Fibroblast of lung (primary cell): ENCODE measurements at regions not wholly inside any gene's neighbourhood (a gene's known extent, or its start where the extent isn't known, plus 50 kb on each side); places are given as distances from the start of the nearest gene placed in this dataset.

Experiments used
- DNase-seq, 2 donors: peaks; one replicate each; pipeline versions ENCODE4 v3.0.0 to v3.0.0-alpha.2; 2010; ENCODE audit warnings: low read depth in 2 of 2
- H2AFZ ChIP-seq: 2 replicates; pipeline ENCODE4 v1.5.1; 2012; ENCODE audit warnings: low read length, control low read depth, inconsistent platforms
- H3K27ac ChIP-seq: 2 replicates; pipeline ENCODE4 v1.5.1; 2011; ENCODE audit warnings: low read length, control low read depth; ENCODE audit not compliant: insufficient read depth
- H3K27me3 ChIP-seq: 2 replicates; pipeline ENCODE4 v1.5.1; 2011; ENCODE audit warnings: mild to moderate bottlenecking, low read length; ENCODE audit not compliant: control insufficient read depth, insufficient read depth
- H3K36me3 ChIP-seq: 2 replicates; pipeline ENCODE4 v1.5.1; 2011; ENCODE audit warnings: low read length; ENCODE audit not compliant: control insufficient read depth, insufficient read depth
- H3K4me1 ChIP-seq: 2 replicates; pipeline ENCODE4 v1.5.1; 2011; ENCODE audit warnings: low read length; ENCODE audit not compliant: control insufficient read depth, insufficient read depth; ENCODE audit errors: extremely low read depth
- H3K4me2 ChIP-seq: 2 replicates; pipeline ENCODE4 v1.5.1; 2011; ENCODE audit warnings: low read length, control low read depth; ENCODE audit not compliant: insufficient read depth; ENCODE audit errors: extremely low read depth
- H3K4me3 ChIP-seq, 4 experiments: fragments of 200-600 bp in 1 of 4; sonication (generic) in 1 of 4; replicated peaks in 1 of 4; 2 replicates each; pipeline ENCODE4 v1.5.1; 2011 to 2016; ENCODE audit warnings: low read length in 4 of 4, low read depth in 3 of 4, mild to moderate bottlenecking in 3 of 4, control low read depth in 2 of 4, inconsistent platforms in 1 of 4, mixed read lengths in 1 of 4; ENCODE audit not compliant: insufficient read depth in 1 of 4; ENCODE audit errors: control extremely low read depth in 1 of 4
- H3K79me2 ChIP-seq: 2 replicates; pipeline ENCODE4 v1.5.1; 2012; ENCODE audit warnings: mild to moderate bottlenecking, low read length, inconsistent platforms; ENCODE audit not compliant: control insufficient read depth, insufficient read depth
- H3K9ac ChIP-seq: 2 replicates; pipeline ENCODE4 v1.5.1; 2011; ENCODE audit warnings: mild to moderate bottlenecking, low read length, control low read depth; ENCODE audit not compliant: insufficient read depth
- H3K9me3 ChIP-seq: 2 replicates; pipeline ENCODE4 v1.5.1; 2012; ENCODE audit warnings: low read depth, low read length; ENCODE audit not compliant: control insufficient read depth, insufficient read depth
- H4K20me1 ChIP-seq: 2 replicates; pipeline ENCODE4 v1.5.1; 2011; ENCODE audit warnings: low read length; ENCODE audit not compliant: control insufficient read depth, insufficient read depth; ENCODE audit errors: extremely low read depth
- EZH2 ChIP-seq: IDR thresholded peaks from 2 replicates; pipeline ENCODE4 v1.5.1; 2012; ENCODE audit warnings: low read length, control low read depth, mild to moderate bottlenecking; ENCODE audit errors: missing control alignments
- TF ChIP-seq, protein P1 (sequence below), 2 donors: IDR thresholded peaks in 1 of 2; conservative IDR thresholded peaks in 1 of 2; 1 replicate in 1 of 2; 2 replicates in 1 of 2; pipeline ENCODE4 v1.5.1; 2011 to 2012; ENCODE audit warnings: low read length in 2 of 2, control low read depth in 1 of 2, inconsistent platforms in 1 of 2, low read depth in 1 of 2, mild to moderate bottlenecking in 1 of 2

DNA sequence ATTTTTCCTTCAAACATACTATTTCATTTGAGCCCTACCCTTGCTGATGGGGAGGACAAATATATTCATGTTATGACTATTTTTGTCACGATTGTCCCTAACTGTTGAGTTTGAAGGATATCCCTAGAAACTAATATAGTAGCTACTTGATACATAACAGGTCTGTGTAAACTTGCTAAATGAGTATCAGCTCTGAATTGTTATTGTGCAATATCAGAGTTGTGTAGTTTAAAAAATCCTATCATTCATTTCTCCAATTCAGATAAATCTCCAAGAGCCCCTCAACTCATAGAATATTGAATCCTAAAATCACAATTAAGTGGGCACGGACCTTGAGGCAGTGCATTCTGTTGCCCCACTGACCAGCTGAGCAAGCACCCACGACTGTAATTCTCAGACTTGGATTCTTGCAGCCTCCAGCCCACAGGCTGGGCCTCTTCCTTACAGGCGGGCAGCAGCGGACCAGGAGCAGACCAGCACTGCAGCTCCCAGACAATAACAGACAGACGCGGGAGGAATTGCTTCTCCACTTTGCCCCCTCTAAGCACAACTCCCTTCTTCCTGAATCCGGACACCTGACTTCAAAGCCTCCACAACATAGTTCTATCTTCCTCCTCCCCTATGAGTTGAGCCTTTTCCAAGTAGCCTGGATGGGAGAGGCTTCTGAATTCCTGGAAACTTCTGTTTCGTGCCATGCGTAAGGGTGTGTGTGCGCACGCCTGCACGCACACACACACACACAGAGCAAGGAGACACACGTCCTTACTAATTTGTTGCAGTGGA, 337.6 kb upstream of the ARGLU1 start:
- Histone ChIP-seq H3K9ac (no peak overlapping the region), H3K79me2 (no peaks in the 10 kb centered on the region), H3K27me3 (no peaks in the 10 kb centered on the region), H3K4me1 (no peaks in the 10 kb centered on the region), H4K20me1 (no peaks in the 10 kb centered on the region), H3K27ac (no peak overlapping the region), H3K36me3 (no peaks in the 10 kb centered on the region), H3K4me2 (no peak overlapping the region), H3K4me3 (no peak overlapping the region), H2AFZ (no peak overlapping the region), H3K9me3 (no peaks in the 10 kb centered on the region)
- TF ChIP-seq EZH2: no peak
- TF ChIP-seq, protein P1, sequence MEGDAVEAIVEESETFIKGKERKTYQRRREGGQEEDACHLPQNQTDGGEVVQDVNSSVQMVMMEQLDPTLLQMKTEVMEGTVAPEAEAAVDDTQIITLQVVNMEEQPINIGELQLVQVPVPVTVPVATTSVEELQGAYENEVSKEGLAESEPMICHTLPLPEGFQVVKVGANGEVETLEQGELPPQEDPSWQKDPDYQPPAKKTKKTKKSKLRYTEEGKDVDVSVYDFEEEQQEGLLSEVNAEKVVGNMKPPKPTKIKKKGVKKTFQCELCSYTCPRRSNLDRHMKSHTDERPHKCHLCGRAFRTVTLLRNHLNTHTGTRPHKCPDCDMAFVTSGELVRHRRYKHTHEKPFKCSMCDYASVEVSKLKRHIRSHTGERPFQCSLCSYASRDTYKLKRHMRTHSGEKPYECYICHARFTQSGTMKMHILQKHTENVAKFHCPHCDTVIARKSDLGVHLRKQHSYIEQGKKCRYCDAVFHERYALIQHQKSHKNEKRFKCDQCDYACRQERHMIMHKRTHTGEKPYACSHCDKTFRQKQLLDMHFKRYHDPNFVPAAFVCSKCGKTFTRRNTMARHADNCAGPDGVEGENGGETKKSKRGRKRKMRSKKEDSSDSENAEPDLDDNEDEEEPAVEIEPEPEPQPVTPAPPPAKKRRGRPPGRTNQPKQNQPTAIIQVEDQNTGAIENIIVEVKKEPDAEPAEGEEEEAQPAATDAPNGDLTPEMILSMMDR (conservative IDR thresholded peaks at IDR 0.05 in 1 of 2, IDR thresholded peaks at IDR 0.05 in 1 of 2; ENCODE audit: low read depth in 1 of 2, low read length in 2 of 2): no peak
- DNase-seq: no peak

DNA sequence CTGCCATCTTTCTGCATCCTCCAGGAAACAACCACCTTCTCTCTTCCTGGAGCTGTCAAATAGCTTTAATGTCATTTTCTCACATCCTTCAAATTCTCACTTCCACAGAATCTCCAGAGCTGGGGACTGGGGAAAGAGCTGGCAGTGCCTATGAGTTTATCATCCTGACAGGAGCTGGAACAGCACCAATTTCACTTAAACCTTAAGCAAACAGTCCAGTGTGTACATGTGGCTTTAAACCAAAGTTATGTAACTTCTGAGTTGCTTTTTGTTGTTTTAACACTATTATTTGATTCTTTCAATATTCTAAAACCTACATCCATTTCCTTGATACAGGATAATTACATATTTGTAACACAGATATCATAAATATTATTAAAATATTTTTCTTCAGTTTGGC, 331.5 kb upstream of the ARGLU1 start:
- no peaks in the 10 kb centered on the region for H3K79me2 ChIP-seq
- H4K20me1 ChIP-seq: no peaks in the 10 kb centered on the region
- H3K27ac ChIP-seq: no peak overlapping the region
- H3K36me3 ChIP-seq: no peaks in the 10 kb centered on the region
- DNase-seq: no peak
- H3K4me3 ChIP-seq: no peak overlapping the region
- no peaks in the 10 kb centered on the region for H3K4me1 ChIP-seq
- TF ChIP-seq, protein P1 (conservative IDR thresholded peaks at IDR 0.05 in 1 of 2, IDR thresholded peaks at IDR 0.05 in 1 of 2; ENCODE audit: low read depth in 1 of 2, low read length in 2 of 2): no peak
- no peak for TF ChIP-seq EZH2
- no peak overlapping the region for H3K4me2 ChIP-seq
- H3K9me3 ChIP-seq: no peaks in the 10 kb centered on the region
- no peak overlapping the region for H2AFZ ChIP-seq
- no peak overlapping the region for H3K9ac ChIP-seq
- no peaks in the 10 kb centered on the region for H3K27me3 ChIP-seq

DNA sequence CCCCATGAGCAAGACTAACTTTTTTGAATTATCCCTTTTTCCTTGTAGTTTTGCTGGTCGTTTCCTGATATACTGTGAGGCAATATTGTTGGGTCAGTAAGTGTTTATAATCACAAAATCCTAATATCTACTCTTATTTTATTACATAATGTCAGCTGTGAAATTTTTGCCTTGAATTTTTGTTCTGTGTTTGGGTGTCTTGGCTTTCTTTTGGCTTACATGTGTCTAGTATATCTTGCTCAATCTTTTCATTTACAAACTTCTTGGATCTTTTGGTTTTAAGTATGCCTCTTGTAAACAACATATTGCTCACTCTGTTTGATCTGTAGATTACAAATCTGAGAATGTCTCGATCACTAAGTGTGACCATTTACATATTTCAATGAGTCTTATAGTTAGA, 330.3 kb upstream of the ARGLU1 start:
- no peak for DNase-seq
- Histone ChIP-seq H3K4me3 (no peak overlapping the region), H3K9me3 (no peaks in the 10 kb centered on the region), H3K79me2 (no peaks in the 10 kb centered on the region), H3K36me3 (no peaks in the 10 kb centered on the region), H2AFZ (no peak overlapping the region), H3K4me1 (no peaks in the 10 kb centered on the region), H3K27ac (no peak overlapping the region), H3K27me3 (no peaks in the 10 kb centered on the region), H3K4me2 (no peak overlapping the region), H3K9ac (no peak overlapping the region), H4K20me1 (no peaks in the 10 kb centered on the region)
- TF ChIP-seq EZH2: no peak
- TF ChIP-seq, protein P1 (conservative IDR thresholded peaks at IDR 0.05 in 1 of 2, IDR thresholded peaks at IDR 0.05 in 1 of 2; ENCODE audit: low read depth in 1 of 2, low read length in 2 of 2): no peak
